IPS-18c (cell line): ENCODE measurements at regions not wholly inside any gene's neighbourhood (a gene's known extent, or its start where the extent isn't known, plus 50 kb on each side); places are given as distances from the start of the nearest gene placed in this dataset.
"Not testable (repeated sequence)": the region's sequence is repeated elsewhere in the genome, so short reads cannot be mapped to it uniquely, and the experiment has no call there.

ENCODE experiments used
- H3K4me3 ChIP-seq: 2 replicates; pipeline ENCODE4 v1.7.0; 2013; ENCODE audit warnings: low read depth, mild to moderate bottlenecking, low read length, moderate library complexity; ENCODE audit not compliant: insufficient read depth
- H3K9me3 ChIP-seq: one replicate; pipeline ENCODE4 v1.6.1; 2013; ENCODE audit warnings: mild to moderate bottlenecking, low read length, moderate library complexity; ENCODE audit not compliant: control insufficient read depth, insufficient read depth

DNA sequence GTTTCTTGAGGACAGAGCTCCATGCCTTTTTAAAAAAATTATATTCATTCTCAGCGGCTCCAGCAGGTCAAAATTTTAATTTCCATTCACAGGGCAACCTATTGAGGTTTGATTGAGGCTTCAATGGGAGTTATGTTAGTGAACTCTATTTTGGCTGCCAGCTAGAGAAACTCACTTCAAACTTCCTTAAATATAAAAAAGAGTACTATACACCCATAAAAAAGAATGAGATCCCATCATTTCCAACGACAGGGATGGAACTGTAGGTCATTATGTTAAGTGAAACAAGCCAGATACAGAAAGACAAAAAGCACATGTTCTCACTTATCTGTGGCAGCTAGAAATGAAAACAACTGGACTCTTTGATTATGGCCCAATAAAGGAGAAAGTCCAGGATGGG is 176.8 kb upstream of the IL12B start:
- Histone ChIP-seq H3K4me3 (no peak overlapping the region), H3K9me3 (no peaks in the 10 kb centered on the region)

DNA sequence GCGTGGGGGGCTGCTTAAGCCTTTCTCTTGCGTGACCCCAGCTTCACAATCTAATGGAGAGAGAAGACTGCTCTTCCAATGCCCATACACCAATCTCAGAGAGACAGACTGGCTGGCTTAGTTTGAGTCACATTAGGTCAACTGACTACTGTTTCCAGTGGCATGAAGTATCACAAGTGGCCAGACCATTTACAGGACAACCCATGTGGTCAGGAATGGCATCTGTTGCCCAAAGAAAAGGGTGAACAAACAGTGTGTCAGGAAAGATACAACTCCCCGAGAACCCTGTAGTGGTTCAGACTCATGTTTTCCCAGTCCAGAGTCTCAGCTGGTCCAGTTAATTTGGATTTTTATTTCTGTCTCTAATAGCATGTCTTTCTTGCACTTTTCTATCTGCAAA is 177.4 kb upstream of the IL12B start:
- no peaks in the 10 kb centered on the region for H3K9me3 ChIP-seq
- H3K4me3 ChIP-seq: no peak overlapping the region

DNA sequence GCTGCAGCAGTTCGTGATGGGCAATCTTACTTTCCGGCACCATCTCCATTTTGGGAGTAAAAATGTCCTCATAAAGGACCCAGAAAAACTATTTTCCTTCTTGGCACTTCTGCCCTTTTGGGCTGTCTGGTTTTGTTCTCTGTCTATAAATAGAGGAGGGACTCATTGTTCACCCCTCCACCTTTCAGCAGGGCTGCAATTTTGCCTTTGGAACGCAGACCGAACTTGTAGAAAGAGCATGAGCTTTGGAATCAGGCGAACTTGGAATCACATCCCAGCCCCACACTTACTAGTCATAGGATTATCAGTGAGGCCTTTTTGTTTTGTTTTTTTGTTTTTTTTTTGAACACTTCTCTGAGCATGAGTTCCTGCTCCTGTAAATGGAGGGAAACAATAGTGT is 178.1 kb upstream of the IL12B start:
- no peaks in the 10 kb centered on the region for H3K9me3 ChIP-seq
- no peak overlapping the region for H3K4me3 ChIP-seq

DNA sequence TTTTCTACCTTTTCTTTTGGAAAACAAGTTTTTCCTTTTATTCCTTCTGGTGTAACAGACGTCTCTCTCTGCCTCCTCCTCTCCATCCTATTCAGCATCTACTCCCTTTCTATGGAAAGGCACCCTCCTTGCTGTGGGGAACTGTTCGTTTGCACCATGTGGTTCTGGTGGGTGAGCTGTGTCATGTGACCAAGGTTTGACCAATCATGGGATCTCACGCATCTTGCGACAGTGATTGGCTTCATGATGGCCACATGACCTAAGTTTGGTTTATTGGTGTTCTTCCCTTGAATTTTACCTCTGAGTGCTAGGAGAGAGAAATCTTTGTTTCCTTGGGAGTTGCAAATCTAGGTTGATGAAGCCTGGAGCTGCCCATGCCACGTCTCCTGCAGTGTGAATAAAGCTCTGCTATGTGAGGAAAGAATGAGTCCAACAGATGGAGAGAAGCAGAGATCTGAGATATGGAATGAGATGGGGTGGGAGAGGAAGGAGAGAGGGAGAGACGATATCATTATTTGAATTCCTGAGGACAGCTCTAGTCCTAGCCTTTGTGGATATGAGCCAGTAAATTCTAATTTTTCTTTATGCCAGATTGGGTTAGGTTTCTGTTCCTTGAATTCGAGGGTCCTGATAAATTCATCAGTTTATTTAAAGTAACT is 178.8 kb upstream of the IL12B start:
- Histone ChIP-seq H3K4me3 (no peak overlapping the region), H3K9me3 (no peaks in the 10 kb centered on the region)

DNA sequence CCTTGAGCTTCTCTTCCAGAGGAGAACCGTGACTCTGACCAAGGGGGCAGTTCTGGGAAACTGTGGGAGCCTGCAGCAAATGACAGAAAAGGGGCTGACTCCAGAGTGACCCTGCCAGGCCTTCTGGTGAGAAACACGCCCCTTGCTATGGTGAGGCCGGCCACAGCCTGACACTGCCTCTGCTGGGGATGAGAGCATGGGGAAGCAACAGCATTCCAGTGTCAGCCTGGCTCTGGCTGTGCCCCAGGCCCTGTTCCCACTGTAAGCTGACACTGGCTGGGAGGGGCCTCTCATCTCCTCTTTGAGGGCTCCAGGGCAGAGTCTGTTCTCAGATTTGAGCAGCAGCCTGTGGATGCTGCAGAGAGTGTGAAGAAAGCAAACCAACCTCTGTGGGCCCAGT is 180.0 kb upstream of the IL12B start:
- Histone ChIP-seq H3K9me3 (no peaks in the 10 kb centered on the region), H3K4me3 (no peak overlapping the region)

DNA sequence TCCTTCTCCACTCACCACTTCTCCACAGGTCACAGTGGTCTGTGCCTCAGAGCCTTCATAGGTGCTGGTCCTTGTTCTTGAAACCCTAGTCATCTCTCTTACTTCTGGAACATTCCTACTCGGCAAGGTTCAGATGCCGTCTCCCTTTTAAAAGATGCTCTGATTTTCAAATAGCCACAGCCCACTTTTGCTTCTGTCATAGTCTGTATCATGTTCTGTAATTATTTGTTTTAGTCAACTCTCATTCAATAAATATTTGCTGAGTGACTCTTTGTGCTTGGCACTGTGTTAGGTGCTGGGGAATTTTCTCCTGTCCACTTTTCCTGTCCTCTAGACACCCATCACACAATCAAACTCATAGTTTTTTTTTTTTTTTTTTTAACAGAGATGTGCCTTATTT is 181.3 kb upstream of the IL12B start:
- no peaks in the 10 kb centered on the region for H3K9me3 ChIP-seq
- no peak overlapping the region for H3K4me3 ChIP-seq

DNA sequence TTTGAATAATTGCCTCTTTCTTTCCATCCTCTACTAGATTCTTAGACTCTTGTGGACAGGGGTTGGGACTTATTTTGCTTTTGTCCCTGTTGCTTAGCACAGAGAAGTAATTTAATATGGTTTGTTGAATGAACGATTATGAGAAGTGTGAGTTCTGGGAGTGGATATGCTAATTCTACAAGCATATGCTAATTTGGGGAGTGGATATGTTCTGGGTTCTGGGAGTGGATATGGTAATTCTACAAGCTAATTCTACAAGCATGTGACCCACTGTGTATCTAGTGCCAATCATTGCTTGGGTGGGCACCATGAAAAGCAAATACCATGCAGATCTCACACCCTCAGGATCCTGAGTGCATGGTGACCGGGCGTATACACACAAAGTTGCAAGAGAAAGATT is 181.8 kb upstream of the IL12B start:
- H3K9me3 ChIP-seq: no peaks in the 10 kb centered on the region
- no peak overlapping the region for H3K4me3 ChIP-seq

DNA sequence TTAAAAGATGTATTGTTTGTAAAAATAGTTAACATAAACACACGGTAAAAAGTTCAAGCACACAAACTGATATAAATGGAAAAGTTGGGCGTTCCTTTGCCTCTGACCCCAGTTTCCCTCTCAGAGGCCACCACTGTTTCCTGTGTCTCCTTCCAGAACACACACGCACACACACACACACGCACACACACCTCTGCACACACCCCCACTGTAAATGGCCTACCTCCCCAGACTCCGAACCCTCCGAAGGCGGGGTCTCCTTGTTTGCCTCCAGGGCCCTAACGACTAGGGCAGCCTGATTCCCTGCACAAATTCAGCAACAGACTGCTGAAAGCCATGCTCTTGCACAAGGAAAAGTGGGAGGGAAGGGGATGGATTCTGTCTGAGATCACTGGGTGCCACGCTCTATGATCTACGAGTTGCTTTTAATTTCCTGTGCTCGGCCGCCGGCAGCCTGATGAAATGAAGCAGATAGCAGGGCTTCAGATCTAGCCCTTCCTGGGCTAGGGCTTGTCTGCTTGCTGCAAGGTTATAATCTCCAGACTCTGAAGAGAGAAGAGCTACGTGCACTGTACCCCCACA is 184.0 kb upstream of the IL12B start:
- Histone ChIP-seq H3K4me3 (no peak overlapping the region), H3K9me3 (no peaks in the 10 kb centered on the region)

DNA sequence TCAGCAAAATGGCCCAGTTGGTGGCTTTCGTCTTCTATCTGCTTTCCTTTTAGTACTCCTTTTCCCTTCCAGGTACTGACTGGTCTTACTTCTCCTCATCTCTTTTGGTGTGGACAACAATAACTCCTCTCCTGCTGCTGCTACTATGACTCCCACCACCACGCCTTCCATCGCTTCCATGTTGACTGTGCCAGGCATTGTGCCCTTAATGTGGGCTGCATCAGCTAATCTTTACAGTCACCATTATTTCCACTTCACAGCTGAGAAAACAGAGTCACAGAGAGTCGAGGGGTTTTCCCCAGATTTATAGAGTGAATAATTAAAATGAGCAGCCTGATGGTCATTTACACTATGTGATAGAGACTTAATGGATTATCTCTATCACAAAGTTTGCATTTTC is 184.9 kb upstream of the IL12B start:
- Histone ChIP-seq H3K4me3 (no peak overlapping the region), H3K9me3 (no peaks in the 10 kb centered on the region)

DNA sequence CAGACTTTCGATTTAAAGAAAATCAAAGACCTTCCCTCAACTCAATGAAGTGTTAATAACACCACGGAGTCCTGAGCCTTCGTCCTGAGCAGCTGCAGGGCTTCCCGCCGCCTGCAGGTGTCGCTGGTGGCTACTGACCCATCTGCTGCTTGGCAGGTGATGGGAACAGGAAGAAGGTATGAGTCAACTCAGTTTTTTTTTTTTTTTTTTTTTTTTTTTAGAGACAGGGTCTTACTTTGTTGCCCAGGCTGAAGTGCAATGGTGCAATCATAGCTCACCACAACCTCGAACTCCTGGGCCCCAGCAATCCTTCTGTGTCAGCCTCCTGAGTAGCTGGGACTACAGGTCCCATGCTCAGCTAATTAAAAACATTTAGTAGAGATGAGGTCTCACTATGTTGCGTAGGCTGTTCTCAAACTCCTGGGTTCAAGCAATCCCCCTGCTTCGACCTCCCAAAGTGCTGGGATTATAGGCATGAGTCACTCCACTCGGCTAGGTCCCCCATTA is 185.7 kb upstream of the IL12B start:
- no peaks in the 10 kb centered on the region for H3K9me3 ChIP-seq
- no peak overlapping the region for H3K4me3 ChIP-seq

DNA sequence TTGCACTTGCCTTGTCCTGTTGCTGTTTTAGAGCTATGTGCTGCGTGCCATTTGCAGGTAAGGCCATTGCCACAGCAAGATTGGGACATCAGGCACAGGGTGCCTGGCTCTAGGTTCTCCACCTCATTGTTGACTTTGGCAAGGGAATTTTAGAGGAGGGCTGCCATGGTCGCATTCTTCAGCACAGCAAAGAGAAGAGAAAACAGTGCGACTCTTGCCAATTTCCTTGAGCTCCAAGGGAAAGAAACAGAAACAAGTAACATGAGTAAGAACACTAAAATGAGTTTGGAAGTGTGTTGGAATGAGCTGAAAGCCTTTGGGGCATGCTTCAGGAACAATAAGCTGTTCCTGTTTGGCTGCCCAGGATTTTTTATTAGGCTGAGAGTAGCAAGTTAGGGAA is 188.1 kb upstream of the IL12B start:
- Histone ChIP-seq H3K4me3 (no peak overlapping the region), H3K9me3 (no peaks in the 10 kb centered on the region)

DNA sequence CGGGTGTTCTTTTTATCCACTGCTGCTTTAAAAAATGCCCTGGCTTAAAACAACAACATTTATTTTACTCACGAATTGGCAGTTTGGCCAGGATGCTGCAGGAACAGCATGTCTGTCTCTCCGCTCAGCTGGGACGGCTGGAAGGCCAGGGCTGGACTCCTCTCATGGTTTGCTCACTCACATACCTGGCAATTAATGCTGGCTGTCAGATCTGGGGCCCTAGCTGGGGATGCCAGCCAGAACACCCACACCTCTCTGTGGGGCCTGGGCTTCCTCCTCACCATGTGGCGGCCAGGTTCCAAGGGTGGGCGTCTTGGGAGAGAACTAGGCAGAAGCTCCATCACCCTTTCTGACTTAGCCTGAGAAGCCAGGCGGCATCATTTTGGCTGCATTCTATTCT is 189.1 kb upstream of the IL12B start:
- Histone ChIP-seq H3K9me3 (no peaks in the 10 kb centered on the region), H3K4me3 (no peak overlapping the region)

DNA sequence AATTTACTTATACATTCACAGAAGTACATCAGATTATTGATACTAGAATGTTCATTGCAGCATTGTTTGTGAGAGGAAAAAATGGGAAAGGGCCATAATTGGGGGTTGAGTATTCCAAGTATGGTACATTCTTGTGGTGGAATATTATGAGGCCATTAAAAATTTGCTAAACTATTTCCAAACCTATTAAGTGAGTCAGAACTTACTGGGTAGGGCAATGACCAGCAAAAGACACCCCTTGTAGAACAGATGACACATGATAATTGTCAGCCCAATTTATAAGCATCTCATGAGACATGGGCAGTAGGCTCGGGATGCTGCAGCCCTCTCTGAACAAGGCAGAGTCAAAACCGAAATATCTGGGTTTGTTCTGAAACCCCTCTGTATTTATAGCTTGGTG is 192.6 kb upstream of the IL12B start:
- H3K9me3 ChIP-seq: no peaks in the 10 kb centered on the region
- no peak overlapping the region for H3K4me3 ChIP-seq

DNA sequence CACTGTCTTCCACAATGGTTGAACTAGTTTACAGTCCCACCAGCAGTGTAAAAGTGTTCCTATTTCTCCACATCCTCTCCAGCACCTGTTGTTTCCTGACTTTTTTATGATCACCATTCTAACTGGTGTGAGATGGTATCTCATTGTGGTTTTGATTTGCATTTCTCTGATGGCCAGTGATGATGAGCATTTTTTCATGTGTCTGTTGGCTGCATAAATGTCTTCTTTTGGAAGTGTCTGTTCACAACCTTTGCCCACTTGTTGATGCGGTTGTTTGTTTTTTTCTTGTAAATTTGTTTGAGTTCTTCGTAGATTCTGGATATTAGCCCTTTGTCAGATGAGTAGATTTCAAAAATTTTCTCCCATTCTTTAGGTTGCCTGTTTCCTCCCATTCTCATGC is 194.0 kb upstream of the IL12B start:
- H3K9me3 ChIP-seq, H3K4me3 ChIP-seq: not testable (repeated sequence)

DNA sequence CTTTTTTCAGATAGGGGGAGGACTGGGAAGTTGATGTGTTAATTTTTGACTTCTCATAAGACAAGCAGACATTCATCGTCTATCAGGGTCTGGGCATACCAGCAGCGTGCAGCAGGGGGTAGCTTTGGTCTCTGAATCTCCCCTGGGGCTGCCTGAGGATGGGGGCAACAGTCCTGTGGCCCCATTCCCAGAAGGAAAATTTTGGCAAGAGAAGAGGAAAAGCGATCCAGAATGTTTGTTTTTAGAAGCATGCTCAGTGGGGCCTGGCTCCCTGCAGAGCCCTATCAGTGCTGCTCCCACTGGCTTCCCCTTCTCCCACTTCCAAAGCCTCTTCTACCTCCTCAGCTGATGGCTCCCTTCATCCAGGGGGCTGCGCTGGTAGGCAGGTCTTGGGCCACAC is 194.8 kb upstream of the IL12B start:
- no peak overlapping the region for H3K4me3 ChIP-seq
- H3K9me3 ChIP-seq: no peaks in the 10 kb centered on the region

DNA sequence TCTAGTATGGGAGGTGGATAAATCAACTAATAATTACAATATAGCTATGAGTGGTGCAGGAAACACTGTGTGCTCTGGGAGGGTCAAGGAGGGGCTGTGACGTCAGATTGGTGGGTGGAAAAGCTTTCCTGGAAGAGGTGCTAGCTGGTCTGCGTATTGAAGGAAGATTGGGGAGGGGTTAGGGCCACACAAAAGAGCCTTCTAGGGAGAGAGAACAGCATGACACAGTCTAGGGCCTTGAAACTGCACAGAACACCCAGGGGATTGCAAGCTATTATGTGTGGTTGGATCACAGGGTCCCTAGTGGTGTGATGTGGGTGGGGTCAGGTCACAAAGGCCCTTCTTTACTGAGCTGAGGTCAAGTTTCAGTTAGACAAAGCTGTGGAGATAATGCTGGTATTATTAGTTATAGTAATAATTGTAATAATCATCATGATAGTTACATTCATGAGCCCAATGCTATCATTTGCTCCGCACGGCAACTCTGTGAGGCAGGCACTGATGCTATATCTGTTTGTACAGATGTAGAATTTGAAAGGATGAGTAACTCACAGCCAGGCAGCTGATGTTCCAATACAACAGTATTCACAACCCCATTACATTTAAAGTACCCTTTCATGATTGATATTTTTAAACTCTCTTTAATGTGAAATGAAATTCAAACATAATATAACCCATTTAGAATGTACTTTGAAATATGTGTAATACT is 197.4 kb upstream of the IL12B start:
- Histone ChIP-seq H3K9me3 (no peaks in the 10 kb centered on the region), H3K4me3 (no peak overlapping the region)

DNA sequence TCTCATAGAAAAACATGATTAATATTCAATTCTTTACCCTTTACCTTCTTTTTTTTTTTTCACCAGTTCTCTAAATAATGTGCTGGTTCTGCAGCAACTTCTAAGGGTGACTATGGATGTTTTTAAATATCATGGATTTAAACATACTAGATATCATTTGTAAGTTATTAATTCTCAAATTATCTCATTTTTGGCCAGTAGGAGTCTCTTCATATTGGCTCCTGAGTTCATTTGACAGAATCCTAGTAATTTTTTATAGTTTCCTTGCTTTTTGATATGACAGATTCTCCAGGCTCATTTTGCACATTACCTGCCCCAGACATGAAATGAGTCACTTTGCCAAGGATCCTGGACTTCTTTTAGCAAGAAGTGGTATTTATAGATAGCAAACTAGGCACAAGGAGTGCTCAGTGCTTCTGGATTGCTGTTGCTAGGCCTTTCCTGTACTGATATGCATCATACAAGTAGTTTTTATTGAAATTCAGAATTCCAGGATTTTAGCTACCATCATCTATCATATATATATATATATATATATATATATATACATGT is 201.3 kb upstream of the IL12B start:
- Histone ChIP-seq H3K9me3 (no peaks in the 10 kb centered on the region), H3K4me3 (no peak overlapping the region)

DNA sequence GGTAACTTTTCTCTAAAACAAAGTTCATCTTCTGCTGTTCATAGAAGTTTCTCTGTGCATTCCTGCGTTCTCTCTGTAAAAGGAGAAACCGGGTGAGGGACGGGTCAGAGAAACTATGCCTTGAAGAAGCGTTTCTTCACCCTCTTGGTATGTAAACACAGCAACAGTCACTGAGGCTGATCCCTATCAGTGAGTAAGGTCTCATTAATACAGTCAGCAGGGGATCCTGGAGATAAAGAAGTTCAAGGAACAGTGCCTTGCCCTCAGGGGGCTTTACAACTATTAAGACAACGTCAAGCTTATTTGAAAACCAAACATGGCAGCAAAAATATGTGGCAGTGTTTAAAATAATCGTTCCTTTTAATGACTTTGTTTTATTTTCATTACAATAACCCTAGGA is 202.9 kb upstream of the IL12B start:
- Histone ChIP-seq H3K9me3 (no peaks in the 10 kb centered on the region), H3K4me3 (no peak overlapping the region)
